ENCODE measurements at regions not wholly inside any gene's neighbourhood (a gene's known extent, or its start where the extent isn't known, plus 50 kb on each side); places are given as distances from the start of the nearest gene placed in this dataset.

GRCh38 chr6:150313781-150314180 lies 55.0 kb upstream of the IYD start:
- no peak overlapping the region for H2AK5ac ChIP-seq (ENCODE audit: low read depth, low read length)
- no peak overlapping the region for H3K4me3 ChIP-seq (ENCODE audit: extremely low read depth in 1 of 4, insufficient read depth in 2 of 4, low read depth in 3 of 4, low read length in 4 of 4)
- ChIA-PET CTCF (ENCODE audit: partially characterized antibody) (interaction anchor here (0.9 kb wide), 2 partner anchors 12 to 234 kb away, joined by 3 read pairs; no protein-coding TSS in a partner anchor), POLR2A (ENCODE audit: partially characterized antibody) (no interaction called here)
- no peak overlapping the region for H2BK20ac ChIP-seq (ENCODE audit: low read length)
- no peak overlapping the region for H3K56ac ChIP-seq (replicated peaks; ENCODE audit: insufficient read length, low read depth, low read length)
- H3K18ac ChIP-seq (ENCODE audit: extremely low read depth, low read length) = no peak overlapping the region
- H3K27me3 ChIP-seq (replicated peaks in 1 of 4; ENCODE audit: control insufficient read depth in 3 of 4, extremely low read depth in 1 of 4, insufficient read depth in 3 of 4, low read length in 3 of 4) = no peaks in the 10 kb centered on the region
- no peaks in the 10 kb centered on the region; the same call in 1 of the 2 replicates for H3K23me2 ChIP-seq (ENCODE audit: low read depth, low read length)
- H3K79me1 ChIP-seq (ENCODE audit: low read depth, low read length) = no peaks in the 10 kb centered on the region
- H2AFZ ChIP-seq (ENCODE audit: low read length) = no peak overlapping the region
- H2BK120ac ChIP-seq (replicated peaks; ENCODE audit: low read depth, low read length) = no peak overlapping the region
- FAIRE-seq (no peak), DNase-seq (ENCODE audit: low read depth in 1 of 2, low spot score in 2 of 2) (no peak)
- no peaks in the 10 kb centered on the region for H3K79me2 ChIP-seq (ENCODE audit: control insufficient read depth in 1 of 2, insufficient read depth in 2 of 2, low read length in 2 of 2)
- no peak overlapping the region for H2BK12ac ChIP-seq (ENCODE audit: low read depth, low read length)
- H3K4ac ChIP-seq (replicated peaks; ENCODE audit: insufficient read length, low read depth, low read length) = no peak overlapping the region
- H4K5ac ChIP-seq (ENCODE audit: insufficient read length, low read depth, low read length) = no peak overlapping the region
- no peaks in the 10 kb centered on the region for H3K9me3 ChIP-seq (ENCODE audit: insufficient read depth in 2 of 2, low read depth in 1 of 2, low read length in 1 of 2)
- no peak overlapping the region for H3K14ac ChIP-seq (ENCODE audit: insufficient read length)
- no peak overlapping the region for H3K23ac ChIP-seq (ENCODE audit: insufficient read length)
- H4K20me1 ChIP-seq (replicated peaks in 1 of 2; ENCODE audit: control insufficient read depth in 1 of 2, insufficient read depth in 2 of 2, low read length in 2 of 2) = no peaks in the 10 kb centered on the region
- H2BK5ac ChIP-seq (ENCODE audit: low read depth, low read length) = no peak overlapping the region
- H2BK15ac ChIP-seq (ENCODE audit: low read length) = no peak overlapping the region
- H3K4me1 ChIP-seq (replicated peaks in 1 of 4; ENCODE audit: control insufficient read depth in 3 of 4, insufficient read depth in 4 of 4, low read length in 3 of 4) = no peaks in the 10 kb centered on the region
- H3K27ac ChIP-seq (ENCODE audit: low read depth, low read length) = no peak overlapping the region
- H3K9ac ChIP-seq (replicated peaks in 1 of 4; ENCODE audit: extremely low read depth in 1 of 4, low read depth in 3 of 4, low read length in 3 of 4) = no peak overlapping the region
- WGBS, 2 experiments (ENCODE audit: extremely low coverage in 1 of 2, insufficient coverage in 1 of 2, insufficient read length in 1 of 2, insufficient replicate concordance in 2 of 2, low coverage in 1 of 2, low lambda C conversion rate in 2 of 2, missing lambda C conversion rate in 1 of 2) = 72% methylated on average over 2 of the region's 2 CpGs; no CpG with 5 or more reads in 1 of the 2 experiments
- no peak overlapping the region for H3K4me2 ChIP-seq (ENCODE audit: insufficient read depth in 1 of 2, low read depth in 2 of 2, low read length in 2 of 2)
- H4K8ac ChIP-seq (ENCODE audit: extremely low read depth, insufficient read depth, low read length) = no peak overlapping the region
- H4K91ac ChIP-seq (replicated peaks; ENCODE audit: insufficient read length, low read length) = no peak overlapping the region
- no peaks in the 10 kb centered on the region for H3K36me3 ChIP-seq (ENCODE audit: control insufficient read depth in 2 of 4, insufficient read depth in 4 of 4, low read length in 3 of 4)
- no peak for TF ChIP-seq CREB1 (IDR thresholded peaks at IDR 0.05)
- TF ChIP-seq YY1 (IDR thresholded peaks at IDR 0.05; ENCODE audit: low read depth, low read length) = no peak
- TF ChIP-seq CTCF (IDR thresholded peaks at IDR 0.05; ENCODE audit: control extremely low read depth in 1 of 3, insufficient read depth in 1 of 3, low read depth in 1 of 3, low read length in 3 of 3) = no peak
- no peak for TF ChIP-seq TEAD4 (IDR thresholded peaks at IDR 0.05; ENCODE audit: low read depth, low read length)
- TF ChIP-seq RNF2 (IDR thresholded peaks at IDR 0.05; ENCODE audit: borderline replicate concordance, low read depth, low read length, missing control alignments, poor library complexity, severe bottlenecking) = no peak
- no peak for TF ChIP-seq GABPA (IDR thresholded peaks at IDR 0.05; ENCODE audit: borderline replicate concordance, insufficient read depth, low read length)
- no peak for TF ChIP-seq TAF1 (IDR thresholded peaks at IDR 0.05; ENCODE audit: low read depth, low read length)
- TF ChIP-seq HDAC6 (IDR thresholded peaks at IDR 0.05; ENCODE audit: low read depth, low read length) = no peak
- TF ChIP-seq SIRT6 (IDR thresholded peaks at IDR 0.05; ENCODE audit: low read length) = no peak
- TF ChIP-seq ASH2L (IDR thresholded peaks at IDR 0.05; ENCODE audit: low read length) = no peak
- TF ChIP-seq MAFK (IDR thresholded peaks at IDR 0.05; ENCODE audit: low read depth, low read length) = no peak
- TF ChIP-seq EGR1 (IDR thresholded peaks at IDR 0.05; ENCODE audit: borderline replicate concordance, low read depth, low read length) = no peak
- no peak for TF ChIP-seq KDM5A (IDR thresholded peaks at IDR 0.05; ENCODE audit: low read length)
- no peak for TF ChIP-seq NRF1 (IDR thresholded peaks at IDR 0.05; ENCODE audit: low read depth, low read length)
